Loucy (cell line): ENCODE measurements at regions not wholly inside any gene's neighbourhood (a gene's known extent, or its start where the extent isn't known, plus 50 kb on each side); places are given as distances from the start of the nearest gene placed in this dataset.

ENCODE experiments used
- H2AFZ ChIP-seq: fragments of 200-600 bp; sonication (generic); 2 replicates; pipeline ENCODE4 v1.6.0; 2016; ENCODE audit warnings: antibody characterized with exemption, mild to moderate bottlenecking, low read length, moderate library complexity
- H3F3A ChIP-seq: fragments of 200-600 bp; 2 replicates; pipeline ENCODE4 v1.6.0; 2016; ENCODE audit warnings: antibody characterized with exemption, low read depth, mild to moderate bottlenecking
- H3K27me3 ChIP-seq: fragments of 200-600 bp; sonication (generic); 2 replicates; pipeline ENCODE4 v1.6.1; 2014; ENCODE audit warnings: low read length, mild to moderate bottlenecking; ENCODE audit not compliant: insufficient read depth, poor library complexity, severe bottlenecking
- H3K36me3 ChIP-seq: fragments of 200-600 bp; sonication (generic); 2 replicates; pipeline ENCODE4 v1.6.1; 2016; ENCODE audit warnings: low read length; ENCODE audit not compliant: insufficient read depth
- H3K4me1 ChIP-seq: fragments of 200-600 bp; sonication (generic); 2 replicates; pipeline ENCODE4 v1.5.1; 2014; ENCODE audit warnings: low read length, mild to moderate bottlenecking; ENCODE audit not compliant: insufficient read depth, poor library complexity, severe bottlenecking
- H3K4me2 ChIP-seq: fragments of 200-600 bp; sonication (generic); 2 replicates; pipeline ENCODE4 v1.6.0; 2014; ENCODE audit warnings: antibody characterized with exemption, low read length, low read depth, mild to moderate bottlenecking; ENCODE audit not compliant: poor library complexity, severe bottlenecking
- H3K4me3 ChIP-seq: fragments of 200-600 bp; sonication (generic); 2 replicates; pipeline ENCODE4 v1.5.1; 2014; ENCODE audit warnings: low read length, mild to moderate bottlenecking, mixed read lengths; ENCODE audit not compliant: poor library complexity, severe bottlenecking
- H3K79me2 ChIP-seq: fragments of 200-600 bp; sonication (generic); 2 replicates; pipeline ENCODE4 v1.6.1; 2014; ENCODE audit warnings: low read length; ENCODE audit not compliant: insufficient read depth
- H3K9ac ChIP-seq: fragments of 200-600 bp; sonication (generic); 2 replicates; pipeline ENCODE4 v1.6.0; 2014; ENCODE audit warnings: mild to moderate bottlenecking, low read depth, low read length, moderate library complexity; ENCODE audit not compliant: poor library complexity, severe bottlenecking
- H3K9me2 ChIP-seq: fragments of 200-600 bp; sonication (generic); replicated peaks from 2 replicates; pipeline ENCODE4 v1.6.1; 2016; ENCODE audit warnings: low read depth, low read length, mixed read lengths
- H3K9me3 ChIP-seq: fragments of 200-600 bp; sonication (generic); 2 replicates; pipeline ENCODE4 v1.6.1; 2014; ENCODE audit warnings: mild to moderate bottlenecking, antibody characterized with exemption, low read length, low read depth; ENCODE audit not compliant: insufficient read depth
- H4K20me1 ChIP-seq: fragments of 200-600 bp; sonication (generic); 2 replicates; pipeline ENCODE4 v1.6.0; 2014; ENCODE audit warnings: antibody characterized with exemption, low read length, mild to moderate bottlenecking; ENCODE audit not compliant: insufficient read depth, poor library complexity, severe bottlenecking
- EZH2phosphoT487 ChIP-seq: fragments of 200-600 bp; IDR thresholded peaks from 2 replicates; pipeline ENCODE4 v1.6.1; 2018; ENCODE audit warnings: antibody characterized with exemption, mild to moderate bottlenecking, moderate library complexity, borderline replicate concordance
- TF ChIP-seq, protein P1 (sequence below): fragments of 200-600 bp; sonication (generic); conservative IDR thresholded peaks from 2 replicates; pipeline ENCODE4 v1.5.1; 2014; ENCODE audit warnings: mild to moderate bottlenecking, antibody characterized with exemption, low read length

DNA sequence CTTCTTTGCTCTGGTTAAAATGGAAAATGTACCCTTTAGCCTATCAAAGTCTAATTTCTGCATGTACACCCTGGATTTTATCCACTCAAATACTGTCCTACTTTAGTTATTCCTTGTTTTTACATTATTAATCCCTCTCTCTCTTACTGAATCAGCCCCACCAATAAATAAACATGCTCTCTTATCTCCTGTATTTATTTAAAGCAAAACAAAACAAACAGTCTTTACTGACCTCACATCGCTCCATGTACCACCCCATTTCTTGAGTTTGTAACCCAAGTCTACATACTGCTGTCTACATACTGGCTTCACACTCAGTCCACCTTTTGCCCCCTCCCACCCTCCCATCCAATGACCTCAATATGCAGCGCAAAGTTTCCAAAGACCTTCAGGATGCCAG is 113.3 kb upstream of the RORA start:
- Histone ChIP-seq H3K4me2 (no peak overlapping the region), H3K9me3 (no peaks in the 10 kb centered on the region), H3K9ac (no peak overlapping the region)

DNA sequence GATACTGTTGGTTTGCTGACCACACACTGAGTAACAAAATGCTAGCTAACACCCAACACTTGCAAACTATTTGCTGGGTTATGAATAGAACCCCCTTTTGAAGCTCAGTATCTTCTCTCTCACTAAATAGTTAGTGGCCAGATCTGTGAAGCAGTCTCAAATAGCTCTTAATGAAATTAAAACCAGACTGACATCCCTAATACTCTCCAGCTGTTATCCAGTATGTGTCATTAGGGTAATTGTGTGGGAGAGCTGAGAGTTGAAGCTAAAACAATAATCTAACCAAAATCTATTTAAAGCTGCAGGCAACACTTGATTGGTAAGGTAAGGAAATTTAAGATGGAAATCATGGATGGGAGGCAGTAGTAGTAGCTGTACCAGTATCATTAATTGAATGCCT is 110.4 kb upstream of the RORA start:
- no peaks in the 10 kb centered on the region for H3K4me1 ChIP-seq
- H4K20me1 ChIP-seq, result no peaks in the 10 kb centered on the region
- H3K4me3 ChIP-seq, result no peak overlapping the region
- H3K9me2 ChIP-seq, result no peaks in the 10 kb centered on the region
- H3K27me3 ChIP-seq, result no peaks in the 10 kb centered on the region
- no peaks in the 10 kb centered on the region; the same call in 1 of the 2 replicates for H3K9me3 ChIP-seq
- H3K36me3 ChIP-seq, result no peaks in the 10 kb centered on the region
- H3K79me2 ChIP-seq, result no peaks in the 10 kb centered on the region
- no peaks in the 10 kb centered on the region for H3F3A ChIP-seq
- H2AFZ ChIP-seq, result no peak overlapping the region
- H3K9ac ChIP-seq, result no peak overlapping the region
- TF ChIP-seq EZH2phosphoT487, result no peak
- TF ChIP-seq, protein P1, sequence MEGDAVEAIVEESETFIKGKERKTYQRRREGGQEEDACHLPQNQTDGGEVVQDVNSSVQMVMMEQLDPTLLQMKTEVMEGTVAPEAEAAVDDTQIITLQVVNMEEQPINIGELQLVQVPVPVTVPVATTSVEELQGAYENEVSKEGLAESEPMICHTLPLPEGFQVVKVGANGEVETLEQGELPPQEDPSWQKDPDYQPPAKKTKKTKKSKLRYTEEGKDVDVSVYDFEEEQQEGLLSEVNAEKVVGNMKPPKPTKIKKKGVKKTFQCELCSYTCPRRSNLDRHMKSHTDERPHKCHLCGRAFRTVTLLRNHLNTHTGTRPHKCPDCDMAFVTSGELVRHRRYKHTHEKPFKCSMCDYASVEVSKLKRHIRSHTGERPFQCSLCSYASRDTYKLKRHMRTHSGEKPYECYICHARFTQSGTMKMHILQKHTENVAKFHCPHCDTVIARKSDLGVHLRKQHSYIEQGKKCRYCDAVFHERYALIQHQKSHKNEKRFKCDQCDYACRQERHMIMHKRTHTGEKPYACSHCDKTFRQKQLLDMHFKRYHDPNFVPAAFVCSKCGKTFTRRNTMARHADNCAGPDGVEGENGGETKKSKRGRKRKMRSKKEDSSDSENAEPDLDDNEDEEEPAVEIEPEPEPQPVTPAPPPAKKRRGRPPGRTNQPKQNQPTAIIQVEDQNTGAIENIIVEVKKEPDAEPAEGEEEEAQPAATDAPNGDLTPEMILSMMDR, result no peak
- no peak overlapping the region for H3K4me2 ChIP-seq

More for the DNA sequence above, 113.3 kb upstream of the RORA start:
- Histone ChIP-seq H3K4me3 (no peak overlapping the region), H3K27me3 (no peaks in the 10 kb centered on the region), H3K9me2 (0 out of 2 replicates have a peak, but pooled peaks cover 4% of the 10 kb centered on the region), H4K20me1 (no peaks in the 10 kb centered on the region), H2AFZ (no peak overlapping the region), H3F3A (no peaks in the 10 kb centered on the region), H3K36me3 (no peaks in the 10 kb centered on the region), H3K79me2 (no peaks in the 10 kb centered on the region), H3K4me1 (no peaks in the 10 kb centered on the region)
- no peak for TF ChIP-seq EZH2phosphoT487
- TF ChIP-seq, protein P1, result no peak

DNA sequence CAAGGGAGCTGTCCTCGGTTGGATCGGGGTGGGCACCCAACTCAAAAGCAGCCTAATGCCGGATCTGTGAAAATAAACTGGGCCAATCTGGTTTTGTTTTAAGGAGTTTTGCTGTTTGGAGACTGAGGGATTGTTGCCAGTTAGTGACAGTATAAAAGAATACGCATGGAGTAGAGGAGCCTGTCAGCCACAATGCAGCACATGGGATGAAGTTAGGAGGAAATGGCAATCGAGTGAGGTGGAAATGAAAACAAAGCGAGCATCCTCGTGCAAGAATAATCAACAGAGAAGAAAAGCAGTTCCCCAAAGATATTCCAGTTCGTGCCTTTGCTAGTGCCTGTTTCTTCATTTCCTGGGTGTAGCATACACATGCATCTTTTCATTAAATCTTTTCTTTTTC is 108.4 kb upstream of the RORA start:
- Histone ChIP-seq H3K9me2 (no peaks in the 10 kb centered on the region), H3K9ac (no peak overlapping the region), H3K4me1 (no peaks in the 10 kb centered on the region), H3K79me2 (no peaks in the 10 kb centered on the region), H3F3A (no peaks in the 10 kb centered on the region), H3K27me3 (no peaks in the 10 kb centered on the region), H3K36me3 (no peaks in the 10 kb centered on the region), H2AFZ (no peak overlapping the region), H3K4me2 (no peak overlapping the region), H4K20me1 (no peaks in the 10 kb centered on the region), H3K4me3 (no peak overlapping the region), H3K9me3 (no peaks in the 10 kb centered on the region; the same call in 1 of the 2 replicates)
- TF ChIP-seq, protein P1, result no peak
- TF ChIP-seq EZH2phosphoT487, result no peak
